HCT116 (cell line): ENCODE measurements at regions not wholly inside any gene's neighbourhood (a gene's known extent, or its start where the extent isn't known, plus 50 kb on each side); places are given as distances from the start of the nearest gene placed in this dataset.

Experiments used
- ATAC-seq: fragments of 200-7000 bp; cut with Tn5 transposase; 2 replicates; pipeline ENCODE4 v1.9.1; 2020; ENCODE audit warnings: mild to moderate bottlenecking, moderate library complexity
- BruUV-seq: library from RNA; stranded (reverse); fragments of 400-500 nt; replicated peaks from 2 replicates; lab custom pipeline; 2021; lab: Mats Ljungman, UMichigan
- CTCF ChIA-PET: fragments of 300-600 bp; sonication (Branson Sonifier 250); formaldehyde crosslinking; loops from one replicate; lab custom pipeline; 2021; ENCODE audit warnings: antibody characterized with exemption; lab: Charles Lee
- POLR2A ChIA-PET: fragments of 300-600, 350-600 bp; sonication (Branson Sonifier 250); formaldehyde crosslinking; loops from one replicate; lab custom pipeline; 2021; ENCODE audit warnings: antibody characterized with exemption; lab: Charles Lee
- RAD21 ChIA-PET, 2 experiments: fragments of 300-600 bp; sonication (Branson Sonifier 250); formaldehyde crosslinking; loops; one replicate each; lab custom pipeline; 2023; ENCODE audit warnings: low total read pairs in 2 of 2; ENCODE audit not compliant: uncharacterized antibody in 2 of 2, unreplicated experiment in 2 of 2, low non-redundant PET in 1 of 2; lab: Charles Lee
- DNase-seq: peaks from one replicate; pipeline ENCODE4 v3.0.0-alpha.2; 2010; ENCODE audit warnings: low read depth, low spot score
- H2AFZ ChIP-seq: fragments of 200-600 bp; shearing (Covaris generic), sonication (generic); 2 replicates; pipeline ENCODE4 v1.6.1; 2017; ENCODE audit warnings: low read depth, mixed run types, mixed read lengths, antibody characterized with exemption, low read length; ENCODE audit not compliant: poor library complexity, severe bottlenecking
- H3K27ac ChIP-seq: 2 replicates; pipeline ENCODE4 v1.5.1; 2012; ENCODE audit warnings: low read depth, low read length
- H3K27me3 ChIP-seq: fragments of 200-600 bp; sonication (generic); 2 replicates; pipeline ENCODE4 v1.6.1; 2016; ENCODE audit warnings: mixed run types, low read length, mixed read lengths; ENCODE audit not compliant: insufficient read depth
- H3K36me3 ChIP-seq, 2 experiments: fragments of 200-500 bp in 1 of 2; fragments of 200-600 bp in 1 of 2; sonication (Bioruptor generic) in 1 of 2; sonication (generic) in 1 of 2; 2 replicates each; pipeline versions ENCODE4 v1.5.1 to v1.6.1; 2014 to 2016; ENCODE audit warnings: low read length in 2 of 2, inconsistent platforms in 1 of 2, mixed read lengths in 1 of 2, mixed run types in 1 of 2; ENCODE audit not compliant: insufficient read depth in 2 of 2, control insufficient read depth in 1 of 2
- H3K4me1 ChIP-seq, 2 experiments: fragments of 200-600 bp in 1 of 2; sonication (generic) in 1 of 2; 2 replicates each; pipeline versions ENCODE4 v1.5.1 to v1.6.1; 2012 to 2017; ENCODE audit warnings: low read length in 2 of 2, inconsistent platforms in 1 of 2, mild to moderate bottlenecking in 1 of 2, mixed read lengths in 1 of 2, mixed run types in 1 of 2, moderate library complexity in 1 of 2; ENCODE audit not compliant: insufficient read depth in 2 of 2, control insufficient read depth in 1 of 2
- H3K4me2 ChIP-seq: fragments of 200-600 bp; sonication (generic); 2 replicates; pipeline ENCODE4 v1.6.1; 2017; ENCODE audit warnings: mixed run types, low read length, mixed read lengths
- H3K4me3 ChIP-seq, 2 experiments: fragments of 200-600 bp in 1 of 2; sonication (generic) in 1 of 2; replicated peaks in 1 of 2; 2 replicates each; pipeline ENCODE4 v1.5.1; 2011 to 2016; ENCODE audit warnings: low read length in 2 of 2, control low read depth in 1 of 2, low read depth in 1 of 2, mild to moderate bottlenecking in 1 of 2, mixed read lengths in 1 of 2, mixed run types in 1 of 2
- H3K79me2 ChIP-seq: fragments of 200-600 bp; sonication (generic); 2 replicates; pipeline ENCODE4 v1.6.1; 2017; ENCODE audit warnings: mild to moderate bottlenecking, mixed run types, low read length, moderate library complexity, mixed read lengths; ENCODE audit not compliant: insufficient read depth
- H3K9ac ChIP-seq: fragments of 200-600 bp; sonication (generic); 2 replicates; pipeline ENCODE4 v1.6.1; 2016; ENCODE audit warnings: low read length, mixed read lengths
- H3K9me2 ChIP-seq: fragments of 200-600 bp; sonication (generic), shearing (Covaris generic); 2 replicates; pipeline ENCODE4 v1.6.1; 2017; ENCODE audit warnings: mixed run types, mild to moderate bottlenecking, moderate library complexity; ENCODE audit not compliant: insufficient read depth
- H3K9me3 ChIP-seq, 2 experiments: fragments of 200-500 bp in 1 of 2; fragments of 200-600 bp in 1 of 2; sonication (Bioruptor generic) in 1 of 2; sonication (generic) in 1 of 2; 2 replicates each; pipeline ENCODE4 v1.6.1; 2014 to 2017; ENCODE audit warnings: low read length in 2 of 2, mixed read lengths in 2 of 2, inconsistent platforms in 1 of 2, low read depth in 1 of 2, mild to moderate bottlenecking in 1 of 2, mixed run types in 1 of 2, moderate library complexity in 1 of 2; ENCODE audit not compliant: control insufficient read depth in 1 of 2, insufficient read depth in 1 of 2
- H4K20me1 ChIP-seq: fragments of 200-600 bp; sonication (generic), shearing (Covaris generic); 2 replicates; pipeline ENCODE4 v1.6.1; 2017; ENCODE audit warnings: mixed run types, mild to moderate bottlenecking, moderate library complexity; ENCODE audit not compliant: insufficient read depth
- CEBPB ChIP-seq: IDR thresholded peaks from 2 replicates; pipeline ENCODE4 v1.6.1; 2012; ENCODE audit warnings: low read depth
- EGR1 ChIP-seq: IDR thresholded peaks from 2 replicates; pipeline ENCODE4 v1.6.1; 2012; ENCODE audit warnings: low read depth
- ELF1 ChIP-seq: IDR thresholded peaks from 2 replicates; pipeline ENCODE4 v1.6.1; 2012; ENCODE audit warnings: low read depth, borderline replicate concordance
- EZH2 ChIP-seq: fragments of 200-600 bp; sonication (generic); IDR thresholded peaks from 2 replicates; pipeline ENCODE4 v1.6.1; 2017; ENCODE audit warnings: antibody characterized with exemption, mixed run types
- EZH2phosphoT487 ChIP-seq: fragments of 200-600 bp; IDR thresholded peaks from 2 replicates; pipeline ENCODE4 v1.6.1; 2018; ENCODE audit warnings: antibody characterized with exemption, borderline replicate concordance
- FOSL1 ChIP-seq: IDR thresholded peaks from 2 replicates; pipeline ENCODE4 v1.6.1; 2012; ENCODE audit warnings: low read depth
- JUND ChIP-seq: IDR thresholded peaks from 2 replicates; pipeline ENCODE4 v1.6.1; 2012
- POLR2A ChIP-seq: IDR thresholded peaks from 2 replicates; pipeline ENCODE4 v1.7.0; 2011; ENCODE audit warnings: borderline replicate concordance; ENCODE audit not compliant: insufficient read depth, insufficient read length; ENCODE audit errors: extremely low read depth
- POLR2AphosphoS5 ChIP-seq: IDR thresholded peaks from 2 replicates; pipeline ENCODE4 v1.6.1; 2011; ENCODE audit warnings: mild to moderate bottlenecking, low read depth, low read length, moderate library complexity
- RAD21 ChIP-seq: IDR thresholded peaks from 2 replicates; pipeline ENCODE4 v1.6.1; 2012; ENCODE audit warnings: low read depth, mild to moderate bottlenecking
- TCF7L2 ChIP-seq: IDR thresholded peaks from 2 replicates; pipeline ENCODE4 v1.7.0; 2011; ENCODE audit warnings: borderline replicate concordance, inconsistent platforms; ENCODE audit not compliant: insufficient read depth, insufficient read length; ENCODE audit errors: extremely low read depth
- YY1 ChIP-seq: IDR thresholded peaks from 2 replicates; pipeline ENCODE4 v1.6.1; 2011; ENCODE audit warnings: low read length, low read depth, moderate library complexity, mild to moderate bottlenecking; ENCODE audit not compliant: insufficient replicate concordance; ENCODE audit errors: extremely low read depth
- ZNF274 ChIP-seq: fragments of 200-500 bp; sonication (Bioruptor generic); IDR thresholded peaks from 2 replicates; pipeline ENCODE4 v1.6.1; 2014; ENCODE audit warnings: mild to moderate bottlenecking, low read depth, low read length, inconsistent platforms
- intact Hi-C: fragments of 100-400 bp; cut with micrococcal nuclease; formaldehyde crosslinking; loops from 2 replicates; pipeline ENCODE4 v1.10.0; 2022
- TF ChIP-seq, protein P1 (sequence below): IDR thresholded peaks from 2 replicates; pipeline ENCODE4 v1.6.1; 2012; ENCODE audit warnings: low read depth
- TF ChIP-seq, protein P2 (sequence below): IDR thresholded peaks from 2 replicates; pipeline ENCODE4 v1.6.1; 2011; ENCODE audit warnings: mild to moderate bottlenecking, low read length, moderate library complexity; ENCODE audit not compliant: insufficient replicate concordance; ENCODE audit errors: extremely low read depth

- no peaks in the 10 kb centered on the region for H3K4me1 ChIP-seq
- H3K4me2 ChIP-seq = no peak overlapping the region
- no peaks in the 10 kb centered on the region for H3K36me3 ChIP-seq
- H3K79me2 ChIP-seq = no peaks in the 10 kb centered on the region
- no peak overlapping the region for H2AFZ ChIP-seq
- ChIA-PET CTCF (no interaction called here), RAD21 (no interaction called here), POLR2A (no interaction called here)
- no TSS peak for BruUV-seq
- no peaks in the 10 kb centered on the region for H4K20me1 ChIP-seq
- H3K27ac ChIP-seq = no peak overlapping the region
- peaks cover 0 to 12% of the 10 kb centered on the region in 2 experiments; a peak in 3 of 4 replicates for H3K9me3 ChIP-seq
- intact Hi-C loops = no loop called here
- ATAC-seq = no peak
- no peak overlapping the region for H3K4me3 ChIP-seq
- no peak for DNase-seq
- no peaks in the 10 kb centered on the region for H3K27me3 ChIP-seq
- H3K9ac ChIP-seq = no peak overlapping the region
- no peak for TF ChIP-seq EGR1
- TF ChIP-seq, protein P1, sequence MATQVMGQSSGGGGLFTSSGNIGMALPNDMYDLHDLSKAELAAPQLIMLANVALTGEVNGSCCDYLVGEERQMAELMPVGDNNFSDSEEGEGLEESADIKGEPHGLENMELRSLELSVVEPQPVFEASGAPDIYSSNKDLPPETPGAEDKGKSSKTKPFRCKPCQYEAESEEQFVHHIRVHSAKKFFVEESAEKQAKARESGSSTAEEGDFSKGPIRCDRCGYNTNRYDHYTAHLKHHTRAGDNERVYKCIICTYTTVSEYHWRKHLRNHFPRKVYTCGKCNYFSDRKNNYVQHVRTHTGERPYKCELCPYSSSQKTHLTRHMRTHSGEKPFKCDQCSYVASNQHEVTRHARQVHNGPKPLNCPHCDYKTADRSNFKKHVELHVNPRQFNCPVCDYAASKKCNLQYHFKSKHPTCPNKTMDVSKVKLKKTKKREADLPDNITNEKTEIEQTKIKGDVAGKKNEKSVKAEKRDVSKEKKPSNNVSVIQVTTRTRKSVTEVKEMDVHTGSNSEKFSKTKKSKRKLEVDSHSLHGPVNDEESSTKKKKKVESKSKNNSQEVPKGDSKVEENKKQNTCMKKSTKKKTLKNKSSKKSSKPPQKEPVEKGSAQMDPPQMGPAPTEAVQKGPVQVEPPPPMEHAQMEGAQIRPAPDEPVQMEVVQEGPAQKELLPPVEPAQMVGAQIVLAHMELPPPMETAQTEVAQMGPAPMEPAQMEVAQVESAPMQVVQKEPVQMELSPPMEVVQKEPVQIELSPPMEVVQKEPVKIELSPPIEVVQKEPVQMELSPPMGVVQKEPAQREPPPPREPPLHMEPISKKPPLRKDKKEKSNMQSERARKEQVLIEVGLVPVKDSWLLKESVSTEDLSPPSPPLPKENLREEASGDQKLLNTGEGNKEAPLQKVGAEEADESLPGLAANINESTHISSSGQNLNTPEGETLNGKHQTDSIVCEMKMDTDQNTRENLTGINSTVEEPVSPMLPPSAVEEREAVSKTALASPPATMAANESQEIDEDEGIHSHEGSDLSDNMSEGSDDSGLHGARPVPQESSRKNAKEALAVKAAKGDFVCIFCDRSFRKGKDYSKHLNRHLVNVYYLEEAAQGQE = no peak
- no peak for TF ChIP-seq TCF7L2
- no peak for TF ChIP-seq EZH2phosphoT487
- TF ChIP-seq FOSL1 = no peak
- TF ChIP-seq YY1 = no peak
- TF ChIP-seq RAD21 = no peak
- TF ChIP-seq ELF1 = no peak
- no peak for TF ChIP-seq JUND
- TF ChIP-seq POLR2AphosphoS5 = no peak
- no peak for TF ChIP-seq ZNF274
- TF ChIP-seq CEBPB = no peak
- TF ChIP-seq, protein P2, sequence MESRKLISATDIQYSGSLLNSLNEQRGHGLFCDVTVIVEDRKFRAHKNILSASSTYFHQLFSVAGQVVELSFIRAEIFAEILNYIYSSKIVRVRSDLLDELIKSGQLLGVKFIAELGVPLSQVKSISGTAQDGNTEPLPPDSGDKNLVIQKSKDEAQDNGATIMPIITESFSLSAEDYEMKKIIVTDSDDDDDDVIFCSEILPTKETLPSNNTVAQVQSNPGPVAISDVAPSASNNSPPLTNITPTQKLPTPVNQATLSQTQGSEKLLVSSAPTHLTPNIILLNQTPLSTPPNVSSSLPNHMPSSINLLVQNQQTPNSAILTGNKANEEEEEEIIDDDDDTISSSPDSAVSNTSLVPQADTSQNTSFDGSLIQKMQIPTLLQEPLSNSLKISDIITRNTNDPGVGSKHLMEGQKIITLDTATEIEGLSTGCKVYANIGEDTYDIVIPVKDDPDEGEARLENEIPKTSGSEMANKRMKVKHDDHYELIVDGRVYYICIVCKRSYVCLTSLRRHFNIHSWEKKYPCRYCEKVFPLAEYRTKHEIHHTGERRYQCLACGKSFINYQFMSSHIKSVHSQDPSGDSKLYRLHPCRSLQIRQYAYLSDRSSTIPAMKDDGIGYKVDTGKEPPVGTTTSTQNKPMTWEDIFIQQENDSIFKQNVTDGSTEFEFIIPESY = no peak
- no peak for TF ChIP-seq EZH2
- TF ChIP-seq POLR2A = no peak
- no peaks in the 10 kb centered on the region for H3K9me2 ChIP-seq
These were observed 146.8 kb downstream of the TFAP2B start for GRCh38 chr6:50965495-50965894.
